Caco-2 (cell line): ENCODE measurements at regions not wholly inside any gene's neighbourhood (a gene's known extent, or its start where the extent isn't known, plus 50 kb on each side); places are given as distances from the start of the nearest gene placed in this dataset.

Experiments
- BruUV-seq: library from RNA; stranded (reverse); fragments of 400-500 nt; replicated peaks from 2 replicates; lab custom pipeline; 2021; lab: Mats Ljungman, UMichigan
- CTCF ChIA-PET: fragments of 300-600 bp; sonication (Branson Sonifier 250); formaldehyde crosslinking; loops from one replicate; lab custom pipeline; 2022; ENCODE audit warnings: antibody characterized with exemption; lab: Charles Lee
- POLR2A ChIA-PET: fragments of 300-600 bp; sonication (Branson Sonifier 250); formaldehyde crosslinking; loops from one replicate; lab custom pipeline; 2022; ENCODE audit warnings: antibody characterized with exemption; lab: Charles Lee
- DNase-seq, 2 experiments: peaks; one replicate each; pipeline versions ENCODE4 v3.0.0 to v3.0.0-alpha.2; 2020 to 2022
- H3K27me3 ChIP-seq: replicated peaks from 2 replicates; pipeline ENCODE4 v1.6.0; 2011; ENCODE audit warnings: low read length; ENCODE audit not compliant: control insufficient read depth, insufficient read depth
- H3K36me3 ChIP-seq: 2 replicates; pipeline ENCODE4 v1.5.1; 2011; ENCODE audit warnings: low read length; ENCODE audit not compliant: control insufficient read depth, insufficient read depth
- H3K4me1 ChIP-seq: fragments of 250-450 bp; sonication (Bioruptor Pico); 2 replicates; pipeline ENCODE4 v1.5.1; 2020; ENCODE audit warnings: mild to moderate bottlenecking
- H3K4me3 ChIP-seq: 2 replicates; pipeline ENCODE4 v1.5.1; 2011; ENCODE audit warnings: low read depth, mild to moderate bottlenecking, control low read depth, low read length
- H3K9me3 ChIP-seq: fragments of 250-450 bp; sonication (Bioruptor Pico); 2 replicates; pipeline ENCODE4 v1.5.1; 2020; ENCODE audit warnings: mild to moderate bottlenecking, moderate library complexity
- H3K27ac Mint-ChIP-seq: one replicate; pipeline ENCODE4 v1.8.0; 2022; ENCODE audit warnings: mixed read lengths; ENCODE audit not compliant: unreplicated experiment
- H3K27me3 Mint-ChIP-seq: one replicate; pipeline ENCODE4 v1.8.0; 2022; ENCODE audit warnings: mixed read lengths; ENCODE audit not compliant: insufficient read depth, unreplicated experiment
- H3K36me3 Mint-ChIP-seq: one replicate; pipeline ENCODE4 v1.8.0; 2022; ENCODE audit warnings: mild to moderate bottlenecking, mixed read lengths; ENCODE audit not compliant: insufficient read depth, unreplicated experiment
- H3K4me1 Mint-ChIP-seq: one replicate; pipeline ENCODE4 v1.8.0; 2022; ENCODE audit warnings: low read depth, mixed read lengths; ENCODE audit not compliant: unreplicated experiment
- H3K4me3 Mint-ChIP-seq: one replicate; pipeline ENCODE4 v1.8.0; 2022; ENCODE audit warnings: mild to moderate bottlenecking, moderate library complexity, mixed read lengths; ENCODE audit not compliant: unreplicated experiment
- H3K9me3 Mint-ChIP-seq: one replicate; pipeline ENCODE4 v1.8.0; 2022; ENCODE audit warnings: mixed read lengths; ENCODE audit not compliant: unreplicated experiment
- intact Hi-C: fragments of 100-400 bp; cut with micrococcal nuclease; formaldehyde crosslinking; loops from one replicate; pipeline ENCODE4 v1.10.0; 2022; ENCODE audit not compliant: unreplicated experiment
- TF ChIP-seq, protein P1 (sequence below), 2 experiments: fragments of 200-600 bp in 1 of 2; IDR thresholded peaks; 1 replicate in 1 of 2; 2 replicates in 1 of 2; pipeline versions ENCODE4 v1.5.1 to v1.8.0; 2011 to 2022; ENCODE audit warnings: antibody characterized with exemption in 1 of 2, control low read depth in 1 of 2, inconsistent platforms in 1 of 2, low read depth in 1 of 2, low read length in 1 of 2, mild to moderate bottlenecking in 1 of 2, moderate library complexity in 1 of 2; ENCODE audit not compliant: insufficient read depth in 1 of 2, severe bottlenecking in 1 of 2, unreplicated experiment in 1 of 2

DNA sequence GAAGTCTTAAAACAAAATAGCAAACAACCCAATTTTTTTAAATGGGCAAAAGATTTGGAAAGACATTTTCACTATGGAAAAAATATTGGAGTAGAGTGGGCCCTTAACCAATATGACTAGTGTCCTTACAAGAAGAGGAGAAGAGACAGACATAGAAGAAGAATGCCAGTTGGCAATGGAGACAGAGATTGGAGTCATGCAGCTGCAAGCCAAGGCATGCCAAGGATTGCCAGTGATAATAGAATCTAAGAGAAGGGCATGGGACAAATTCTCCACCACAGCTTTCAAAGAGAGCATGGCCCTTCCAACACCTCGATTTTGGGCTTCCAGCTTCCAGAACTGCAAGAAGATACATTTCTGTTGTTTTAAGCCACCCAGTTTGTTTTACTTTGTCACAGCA is 92.7 kb downstream of the RGS2 start:
- no peak overlapping the region for H3K4me3 Mint-ChIP-seq
- TF ChIP-seq, protein P1, sequence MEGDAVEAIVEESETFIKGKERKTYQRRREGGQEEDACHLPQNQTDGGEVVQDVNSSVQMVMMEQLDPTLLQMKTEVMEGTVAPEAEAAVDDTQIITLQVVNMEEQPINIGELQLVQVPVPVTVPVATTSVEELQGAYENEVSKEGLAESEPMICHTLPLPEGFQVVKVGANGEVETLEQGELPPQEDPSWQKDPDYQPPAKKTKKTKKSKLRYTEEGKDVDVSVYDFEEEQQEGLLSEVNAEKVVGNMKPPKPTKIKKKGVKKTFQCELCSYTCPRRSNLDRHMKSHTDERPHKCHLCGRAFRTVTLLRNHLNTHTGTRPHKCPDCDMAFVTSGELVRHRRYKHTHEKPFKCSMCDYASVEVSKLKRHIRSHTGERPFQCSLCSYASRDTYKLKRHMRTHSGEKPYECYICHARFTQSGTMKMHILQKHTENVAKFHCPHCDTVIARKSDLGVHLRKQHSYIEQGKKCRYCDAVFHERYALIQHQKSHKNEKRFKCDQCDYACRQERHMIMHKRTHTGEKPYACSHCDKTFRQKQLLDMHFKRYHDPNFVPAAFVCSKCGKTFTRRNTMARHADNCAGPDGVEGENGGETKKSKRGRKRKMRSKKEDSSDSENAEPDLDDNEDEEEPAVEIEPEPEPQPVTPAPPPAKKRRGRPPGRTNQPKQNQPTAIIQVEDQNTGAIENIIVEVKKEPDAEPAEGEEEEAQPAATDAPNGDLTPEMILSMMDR (IDR thresholded peaks at IDR 0.05; ENCODE audit: insufficient read depth in 1 of 2, low read depth in 1 of 2, low read length in 1 of 2, severe bottlenecking in 1 of 2, unreplicated experiment in 1 of 2) = no peak
- no peaks in the 10 kb centered on the region for H3K27me3 Mint-ChIP-seq
- H3K36me3 Mint-ChIP-seq = no peaks in the 10 kb centered on the region
- Histone ChIP-seq H3K36me3 (no peaks in the 10 kb centered on the region), H3K4me3 (no peak overlapping the region), H3K9me3 (no peaks in the 10 kb centered on the region), H3K4me1 (no peaks in the 10 kb centered on the region), H3K27me3 (no peaks in the 10 kb centered on the region)
- intact Hi-C loops = no loop called here
- no TSS peak for BruUV-seq
- no peaks in the 10 kb centered on the region for H3K4me1 Mint-ChIP-seq
- POLR2A ChIA-PET = no interaction called here
- DNase-seq = no peak
- CTCF ChIA-PET = no interaction called here
- no peaks in the 10 kb centered on the region for H3K9me3 Mint-ChIP-seq
- H3K27ac Mint-ChIP-seq = no peak overlapping the region

DNA sequence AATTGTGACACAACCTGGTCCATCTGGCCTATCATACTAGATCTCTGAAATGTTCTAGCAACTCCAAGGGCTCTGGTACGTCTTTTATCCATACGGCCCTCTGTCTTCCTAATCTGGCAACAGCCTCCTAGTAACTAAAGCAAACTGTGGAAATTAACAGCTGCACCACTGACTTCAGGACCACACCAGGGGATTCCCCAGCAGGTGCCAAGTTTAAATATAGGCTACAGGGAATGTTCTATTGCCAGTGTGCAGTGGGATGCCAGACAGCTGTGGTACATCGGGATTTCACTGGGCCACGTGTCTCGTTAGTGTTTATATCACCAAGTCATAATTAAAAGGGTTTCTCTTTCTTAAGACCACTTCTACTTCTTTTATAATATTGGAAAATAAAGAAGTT is 94.3 kb downstream of the RGS2 start:
- DNase-seq = no peak
- H3K4me1 Mint-ChIP-seq = no peaks in the 10 kb centered on the region
- no peaks in the 10 kb centered on the region for H3K36me3 Mint-ChIP-seq
- intact Hi-C loops = no loop called here
- H3K9me3 Mint-ChIP-seq = no peaks in the 10 kb centered on the region
- Histone ChIP-seq H3K4me1 (no peaks in the 10 kb centered on the region), H3K27me3 (no peaks in the 10 kb centered on the region), H3K36me3 (no peaks in the 10 kb centered on the region), H3K4me3 (no peak overlapping the region), H3K9me3 (no peaks in the 10 kb centered on the region)
- BruUV-seq = no TSS peak
- TF ChIP-seq, protein P1 (IDR thresholded peaks at IDR 0.05; ENCODE audit: insufficient read depth in 1 of 2, low read depth in 1 of 2, low read length in 1 of 2, severe bottlenecking in 1 of 2, unreplicated experiment in 1 of 2) = no peak
- POLR2A ChIA-PET = no interaction called here
- H3K27me3 Mint-ChIP-seq = no peaks in the 10 kb centered on the region
- CTCF ChIA-PET = no interaction called here
- no peak overlapping the region for H3K4me3 Mint-ChIP-seq
- H3K27ac Mint-ChIP-seq = no peak overlapping the region

DNA sequence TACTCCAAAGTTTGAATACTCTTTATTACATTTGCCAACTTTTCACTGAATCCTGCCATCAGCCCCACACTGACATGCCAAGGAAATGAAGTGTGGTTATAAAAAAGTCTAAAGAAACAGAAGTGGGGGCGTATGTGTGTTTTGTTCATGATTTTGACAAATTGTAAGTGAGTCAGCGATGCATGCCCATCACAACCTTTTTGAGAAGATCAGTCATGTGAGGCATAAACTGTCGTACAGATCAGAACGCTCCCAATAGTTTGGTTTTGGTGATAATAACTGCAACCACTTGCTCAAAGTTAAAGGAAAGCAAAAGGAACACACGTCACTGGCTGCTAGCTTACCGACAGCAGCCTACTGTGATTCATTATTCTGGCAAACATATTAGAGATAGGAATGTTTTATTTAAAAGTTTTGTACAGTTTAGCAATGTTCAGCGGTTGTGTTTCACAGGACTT is 95.6 kb downstream of the RGS2 start:
- Histone ChIP-seq H3K9me3 (no peaks in the 10 kb centered on the region), H3K27me3 (no peaks in the 10 kb centered on the region), H3K36me3 (no peaks in the 10 kb centered on the region), H3K4me3 (no peak overlapping the region), H3K4me1 (no peaks in the 10 kb centered on the region)
- TF ChIP-seq, protein P1 (IDR thresholded peaks at IDR 0.05; ENCODE audit: insufficient read depth in 1 of 2, low read depth in 1 of 2, low read length in 1 of 2, severe bottlenecking in 1 of 2, unreplicated experiment in 1 of 2) = no peak
- H3K27ac Mint-ChIP-seq = no peak overlapping the region
- no peaks in the 10 kb centered on the region for H3K27me3 Mint-ChIP-seq
- H3K4me3 Mint-ChIP-seq = no peak overlapping the region
- H3K36me3 Mint-ChIP-seq = no peaks in the 10 kb centered on the region
- no peaks in the 10 kb centered on the region for H3K9me3 Mint-ChIP-seq
- H3K4me1 Mint-ChIP-seq = no peaks in the 10 kb centered on the region
- CTCF ChIA-PET = no interaction called here
- DNase-seq = no peak
- POLR2A ChIA-PET = no interaction called here
- intact Hi-C loops = no loop called here
- no TSS peak for BruUV-seq
